Activated T-cell treated with anti-CD3 and anti-CD28 coated beads, Interleukin-2, amount 50 U/mL, for 4 hours (primary cell): ENCODE measurements at regions not wholly inside any gene's neighbourhood (a gene's known extent, or its start where the extent isn't known, plus 50 kb on each side); places are given as distances from the start of the nearest gene placed in this dataset.

Source experiments
- ATAC-seq, 2 donors: fragments of 200-7000 bp; cut with Tn5 transposase; one replicate each; pipeline ENCODE4 v1.10.0; 2021
- DNase-seq: peaks from one replicate; pipeline ENCODE4 v3.0.0-alpha.2; 2020
- H3K27me3 Mint-ChIP-seq: one replicate; pipeline ENCODE4 v1.8.0; 2021; ENCODE audit warnings: low read depth, mixed read lengths
- H3K36me3 Mint-ChIP-seq: one replicate; pipeline ENCODE4 v1.8.0; 2022; ENCODE audit warnings: mixed read lengths; ENCODE audit not compliant: insufficient read depth
- H3K4me1 Mint-ChIP-seq: one replicate; pipeline ENCODE4 v1.8.0; 2021; ENCODE audit warnings: low read depth, mixed read lengths
- H3K4me3 Mint-ChIP-seq: one replicate; pipeline ENCODE4 v1.8.0; 2021; ENCODE audit warnings: mild to moderate bottlenecking, moderate library complexity, mixed read lengths
- H3K9me3 Mint-ChIP-seq: one replicate; pipeline ENCODE4 v1.8.0; 2021; ENCODE audit warnings: mixed read lengths

DNA sequence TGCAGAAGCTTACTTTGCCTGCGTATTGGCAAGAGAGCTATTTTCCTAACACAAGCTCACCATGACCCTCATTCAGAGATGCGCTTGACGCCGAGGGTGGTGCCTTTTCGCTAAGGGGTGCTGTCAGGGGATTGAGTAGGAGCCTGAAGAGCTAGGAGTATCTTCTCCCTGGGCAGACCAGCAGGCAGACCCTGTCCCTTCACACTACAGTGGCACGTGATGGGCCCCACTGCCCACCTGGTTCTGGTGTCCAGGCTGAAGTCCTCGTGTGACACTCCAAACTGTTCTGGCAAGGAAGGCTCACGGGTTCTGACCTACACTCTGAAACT is 198.3 kb downstream of the AUH start:
- no peak for DNase-seq
- Mint-ChIP-seq H3K4me1 (peaks cover 41% of the 10 kb centered on the region), H3K27me3 (no peaks in the 10 kb centered on the region), H3K4me3 (no peak overlapping the region), H3K9me3 (no peaks in the 10 kb centered on the region), H3K36me3 (no peaks in the 10 kb centered on the region)
- no peak for ATAC-seq

DNA sequence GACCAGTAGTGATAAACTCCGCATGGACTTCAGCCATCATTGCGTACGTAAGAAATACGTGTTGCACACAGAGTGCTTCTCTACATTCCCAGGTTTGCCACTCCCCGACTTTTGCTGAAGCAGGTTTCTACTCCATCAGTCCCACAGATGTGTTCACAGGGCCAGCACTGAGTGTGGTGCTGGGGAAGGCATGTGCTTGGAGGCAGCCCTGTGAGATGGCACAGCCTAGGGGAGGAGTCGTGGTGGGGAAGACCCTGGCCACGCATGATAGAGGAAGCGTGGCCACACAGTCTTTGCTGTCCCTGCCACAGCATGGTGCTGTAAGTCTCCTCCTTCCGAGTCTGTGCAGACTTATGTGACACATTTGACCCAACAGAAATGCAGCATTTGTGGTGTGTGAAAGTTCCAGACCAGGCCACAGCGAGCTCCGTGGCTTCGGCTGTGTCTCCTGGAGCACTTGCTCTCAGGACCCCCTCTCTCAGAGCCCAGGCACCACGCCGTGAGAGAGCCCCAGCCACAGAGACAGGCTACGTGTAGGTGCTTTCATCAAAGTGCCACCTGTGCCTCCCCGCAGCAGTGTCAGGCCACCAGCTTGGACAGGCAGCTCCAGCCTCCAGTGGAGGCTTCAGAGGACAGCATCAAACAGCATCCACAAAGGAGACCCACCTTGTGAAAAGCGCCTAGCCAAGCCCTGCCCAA is 197.8 kb downstream of the AUH start:
- H3K4me3 Mint-ChIP-seq = no peak overlapping the region
- ATAC-seq (peak in 1 of 2 donors; percentile 18), DNase-seq (no peak)
- H3K36me3 Mint-ChIP-seq = no peaks in the 10 kb centered on the region
- H3K27me3 Mint-ChIP-seq = no peaks in the 10 kb centered on the region
- H3K4me1 Mint-ChIP-seq = peaks cover 41% of the 10 kb centered on the region
- no peaks in the 10 kb centered on the region for H3K9me3 Mint-ChIP-seq
